Prostate gland (tissue), 2 donors: ENCODE measurements at regions not wholly inside any gene's neighbourhood (a gene's known extent, or its start where the extent isn't known, plus 50 kb on each side); places are given as distances from the start of the nearest gene placed in this dataset.
"Not testable (repeated sequence)": the region's sequence is repeated elsewhere in the genome, so short reads cannot be mapped to it uniquely, and the experiment has no call there.

ENCODE experiments used
- DNase-seq: peaks from one replicate; pipeline ENCODE4 v3.0.0-alpha.2; 2019; ENCODE audit warnings: low spot score
- H3K27ac ChIP-seq, 2 donors: fragments of 200-600 bp; sonication (generic); 2 replicates each; pipeline ENCODE4 v1.5.1; 2017 to 2019
- H3K27me3 ChIP-seq: fragments of 200-600 bp; sonication (generic); replicated peaks from 2 replicates; pipeline ENCODE4 v1.5.1; 2019; ENCODE audit not compliant: insufficient read depth
- H3K36me3 ChIP-seq, 2 donors: fragments of 200-600 bp; sonication (generic); 1 replicate in 1 of 2; 2 replicates in 1 of 2; pipeline versions ENCODE4 v1.5.1 to v1.8.1; 2017 to 2019
- H3K4me1 ChIP-seq: fragments of 200-600 bp; sonication (generic); replicated peaks from 2 replicates; pipeline ENCODE4 v1.5.1; 2019
- H3K4me3 ChIP-seq, 2 donors: fragments of 200-600 bp; sonication (generic); 2 replicates each; pipeline ENCODE4 v1.5.1; 2017 to 2019
- H3K9me3 ChIP-seq: fragments of 200-600 bp; sonication (generic); 2 replicates; pipeline ENCODE4 v1.5.1; 2017
- CTCF ChIP-seq, 4 experiments: fragments of 200-600 bp in 2 of 4; fragments of 450-650 bp in 2 of 4; sonication (generic) in 2 of 4; IDR thresholded peaks; 1 replicate in 3 of 4; 2 replicates in 1 of 4; pipeline ENCODE4 v1.5.1; 2016 to 2019; ENCODE audit warnings: antibody characterized with exemption in 4 of 4, mild to moderate bottlenecking in 2 of 4, moderate library complexity in 2 of 4
- POLR2A ChIP-seq: fragments of 450-650 bp; IDR thresholded peaks from one replicate; pipeline ENCODE4 v1.6.1; 2016; ENCODE audit warnings: antibody characterized with exemption, mild to moderate bottlenecking
- POLR2AphosphoS5 ChIP-seq: sonication (generic); formaldehyde crosslinking; IDR thresholded peaks from one replicate; pipeline ENCODE4 v1.6.1; 2017; ENCODE audit warnings: antibody characterized with exemption
- WGBS: methylation state at CpG from one replicate; pipeline ENCODE4 v1.1.5; 2018; 5-methylcytosine and 5-hydroxymethylcytosine counted together
- intact Hi-C: fragments of 100-400 bp; cut with DNase I; formaldehyde crosslinking; loops from one replicate; pipeline ENCODE4 v1.14.2; 2022

DNA sequence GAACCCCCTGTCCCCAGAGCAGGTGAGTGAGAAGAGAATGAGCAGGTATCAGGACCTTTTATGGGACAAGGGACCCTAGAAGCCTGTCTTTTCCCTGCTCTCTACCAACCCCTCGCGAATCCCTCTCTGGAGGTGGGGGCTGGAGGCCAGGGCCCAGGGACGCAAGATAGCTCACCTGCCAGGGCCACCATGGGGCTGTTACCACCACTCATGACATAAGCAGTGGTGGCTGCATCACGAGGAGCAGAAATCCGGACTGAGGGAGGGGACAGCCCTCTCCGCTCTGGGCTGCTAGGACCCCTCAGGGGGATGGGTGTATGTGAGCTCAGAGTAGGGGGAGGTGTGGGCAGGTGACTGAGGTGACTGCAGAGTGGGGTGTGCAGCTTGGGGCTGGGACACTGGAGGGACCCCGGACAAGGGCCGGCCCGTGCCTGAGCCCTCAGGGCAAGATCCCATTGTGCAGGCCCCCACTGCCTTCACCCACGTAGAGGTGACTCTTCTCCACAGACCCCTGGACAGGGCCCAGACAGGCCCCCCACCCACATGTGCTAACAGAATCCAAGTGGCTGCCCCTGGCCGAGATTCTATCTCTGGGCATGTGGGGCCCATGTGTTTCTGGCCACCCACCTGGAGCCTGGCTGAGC lies 190.6 kb downstream of the TBC1D2B start:
- Histone ChIP-seq H3K4me3 (no peak overlapping the region), H3K9me3 (no peaks in the 10 kb centered on the region), H3K4me1 (no peaks in the 10 kb centered on the region), H3K27me3 (no peaks in the 10 kb centered on the region), H3K27ac (no peak overlapping the region), H3K36me3 (no peaks in the 10 kb centered on the region)
- no peak for DNase-seq
- intact Hi-C loops, result no loop called here
- 98% methylated on average over 11 of the region's 11 CpGs for WGBS
- TF ChIP-seq POLR2A, result no peak
- no peak for TF ChIP-seq POLR2AphosphoS5
- no peak for TF ChIP-seq CTCF (IDR thresholded peaks at IDR 0.05)

DNA sequence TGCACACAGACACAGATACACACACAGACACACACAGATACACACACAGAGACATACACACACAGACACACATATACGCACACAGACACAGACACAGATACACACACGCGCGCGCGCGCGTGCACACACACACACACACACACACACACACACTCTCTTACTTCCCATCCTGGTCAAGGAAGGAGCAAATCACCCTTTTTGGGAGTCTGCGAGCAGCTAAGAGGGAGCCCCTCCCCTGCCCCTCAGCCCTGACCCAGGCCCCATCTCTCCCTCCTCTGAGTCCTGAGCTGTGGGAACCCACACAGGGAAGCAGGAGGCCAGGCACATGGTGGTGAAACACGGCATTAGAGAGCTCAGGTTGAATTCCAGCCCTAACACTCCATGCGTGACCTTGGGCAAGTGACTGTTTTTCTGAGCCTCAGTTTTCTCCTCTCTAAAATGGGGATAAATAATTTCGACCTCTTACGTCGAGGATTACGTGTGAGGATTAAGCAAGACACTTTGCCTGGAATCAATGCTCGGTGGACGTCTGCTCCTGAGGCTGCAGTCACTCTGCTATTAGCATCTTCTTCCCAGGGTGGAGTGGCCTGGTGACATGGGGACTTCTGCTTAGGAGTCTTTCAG lies 191.5 kb downstream of the TBC1D2B start:
- H3K9me3 ChIP-seq, DNase-seq, H3K36me3 ChIP-seq, intact Hi-C loops, H3K4me3 ChIP-seq, H3K27ac ChIP-seq, H3K4me1 ChIP-seq, H3K27me3 ChIP-seq: not testable (repeated sequence)
- 97% methylated on average over 17 of the region's 17 CpGs for WGBS

DNA sequence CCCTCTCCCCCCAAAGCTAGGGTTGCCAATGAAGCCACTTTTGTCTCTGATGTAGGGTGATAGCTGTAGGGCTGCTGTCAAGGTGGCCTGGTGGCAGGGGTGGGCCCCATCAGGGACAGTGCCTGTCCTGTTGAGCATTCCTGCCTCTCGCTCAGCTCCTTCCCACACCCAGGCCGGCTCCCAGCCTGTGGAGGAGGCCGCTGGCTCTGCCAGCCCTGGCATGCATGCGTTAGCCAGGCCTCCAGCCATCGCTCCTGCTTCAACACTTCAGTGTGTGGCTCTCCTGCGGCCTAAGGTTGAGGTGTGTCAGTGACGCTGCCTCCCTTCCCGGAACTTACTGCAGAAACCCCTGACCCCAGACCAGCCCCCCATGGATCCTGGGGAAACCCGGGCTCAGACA lies 194.5 kb downstream of the TBC1D2B start:
- H3K4me1 ChIP-seq, H3K27me3 ChIP-seq, DNase-seq, H3K9me3 ChIP-seq, intact Hi-C loops, H3K27ac ChIP-seq, H3K36me3 ChIP-seq, H3K4me3 ChIP-seq: not testable (repeated sequence)
- no CpG with 5 or more reads among the region's 9 CpGs for WGBS

DNA sequence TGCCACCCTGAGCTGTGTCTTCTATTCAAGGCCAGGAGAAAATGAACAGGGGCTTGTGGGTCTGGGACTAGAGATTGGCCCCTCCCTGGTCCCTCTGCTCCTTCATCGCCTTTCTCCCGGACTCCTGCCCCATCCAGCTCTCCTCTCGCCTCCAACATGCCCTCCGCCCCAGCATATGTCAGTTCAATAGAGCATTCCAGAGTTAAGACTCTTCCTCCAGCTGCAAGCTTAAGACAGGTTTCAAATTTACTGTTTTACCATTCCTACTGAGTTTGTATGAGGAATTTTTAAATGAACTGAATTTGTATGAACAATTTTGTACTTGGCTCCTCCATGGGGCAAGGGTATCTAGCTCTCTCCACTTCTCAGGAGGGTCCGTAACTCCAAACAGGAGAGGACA lies 195.6 kb downstream of the TBC1D2B start:
- Histone ChIP-seq H3K36me3 (no peaks in the 10 kb centered on the region), H3K27me3 (no peaks in the 10 kb centered on the region), H3K27ac (no peak overlapping the region), H3K4me1 (no peaks in the 10 kb centered on the region), H3K4me3 (no peak overlapping the region), H3K9me3 (no peaks in the 10 kb centered on the region)
- no peak for DNase-seq
- TF ChIP-seq POLR2A, result no peak
- TF ChIP-seq CTCF (IDR thresholded peaks at IDR 0.05), result no peak
- TF ChIP-seq POLR2AphosphoS5, result no peak
- WGBS, result 85% methylated on average over 5 of the region's 5 CpGs
- intact Hi-C loops, result no loop called here

GRCh38 chr15:77881535-77881934 lies 196.0 kb downstream of the TBC1D2B start:
- H3K9me3 ChIP-seq, H3K4me3 ChIP-seq, H3K27ac ChIP-seq, H3K36me3 ChIP-seq, H3K4me1 ChIP-seq, DNase-seq, intact Hi-C loops, H3K27me3 ChIP-seq: not testable (repeated sequence)
- 55% methylated on average over 16 of the region's 16 CpGs for whole genome bisulfite sequencing

DNA sequence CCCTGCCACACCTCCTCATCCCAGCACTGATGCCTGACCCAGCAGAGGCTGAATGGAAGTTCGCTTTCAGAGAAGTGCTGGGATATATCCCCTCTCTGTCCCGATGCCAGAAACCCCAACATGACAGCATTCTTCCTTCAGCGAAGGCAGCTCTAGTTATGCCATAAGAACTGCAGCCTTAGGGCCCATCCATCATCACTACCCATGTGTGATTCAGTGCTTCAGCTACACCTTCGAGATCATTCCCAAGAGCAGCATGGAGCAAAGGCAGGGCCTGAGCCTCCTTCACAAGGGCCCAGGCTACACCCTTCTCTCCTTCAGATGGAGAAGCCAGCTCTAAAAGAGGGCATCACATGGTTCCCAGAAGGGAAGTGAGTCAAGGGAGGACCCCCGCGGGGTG lies 198.0 kb downstream of the TBC1D2B start:
- H3K27me3 ChIP-seq, intact Hi-C loops, DNase-seq, H3K27ac ChIP-seq, H3K4me3 ChIP-seq, H3K4me1 ChIP-seq, H3K36me3 ChIP-seq, H3K9me3 ChIP-seq: not testable (repeated sequence)
- WGBS, result 98% methylated on average over 4 of the region's 6 CpGs

DNA sequence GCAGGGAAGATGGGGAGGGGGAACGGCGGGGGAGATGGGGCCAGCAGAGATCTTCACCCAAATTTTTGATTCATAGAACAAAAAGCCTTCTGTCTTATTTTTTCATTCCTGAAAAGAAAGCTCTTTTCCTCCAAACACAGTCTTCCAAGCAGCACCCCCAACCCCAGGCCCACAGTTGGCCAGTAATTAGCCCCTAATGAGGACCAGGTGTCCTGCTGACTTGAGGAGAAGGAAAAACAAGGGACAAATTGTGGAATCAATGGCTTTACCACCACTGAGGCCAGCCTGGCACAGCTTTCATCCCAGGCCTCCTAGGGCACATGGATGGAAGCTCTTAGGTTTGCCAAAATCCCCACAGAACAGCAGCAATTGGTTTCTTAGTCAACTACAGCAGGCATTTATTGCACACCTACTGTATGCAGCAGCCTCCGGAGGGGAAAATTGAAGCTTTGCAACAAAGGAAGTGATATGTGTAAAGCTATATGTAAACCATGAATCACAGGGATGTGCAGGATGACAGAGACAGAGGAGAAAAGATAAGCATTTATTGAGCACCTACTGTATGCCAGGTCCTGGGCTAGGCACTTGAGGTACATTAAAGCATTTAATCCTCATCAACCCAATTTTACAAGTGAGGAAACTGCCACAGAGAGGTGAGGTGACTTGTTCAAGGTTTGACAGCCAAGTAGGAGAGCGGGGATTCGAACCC lies 199.5 kb downstream of the TBC1D2B start:
- 77% methylated on average over 5 of the region's 5 CpGs for WGBS
- intact Hi-C loops, result no loop called here
- H3K4me1 ChIP-seq, result no peaks in the 10 kb centered on the region
- H3K9me3 ChIP-seq, result no peaks in the 10 kb centered on the region
- no peak overlapping the region for H3K4me3 ChIP-seq
- DNase-seq, result no peak
- no peaks in the 10 kb centered on the region for H3K27me3 ChIP-seq
- no peaks in the 10 kb centered on the region for H3K36me3 ChIP-seq
- no peak overlapping the region for H3K27ac ChIP-seq
- no peak for TF ChIP-seq CTCF (IDR thresholded peaks at IDR 0.05)
- no peak for TF ChIP-seq POLR2A
- no peak for TF ChIP-seq POLR2AphosphoS5

DNA sequence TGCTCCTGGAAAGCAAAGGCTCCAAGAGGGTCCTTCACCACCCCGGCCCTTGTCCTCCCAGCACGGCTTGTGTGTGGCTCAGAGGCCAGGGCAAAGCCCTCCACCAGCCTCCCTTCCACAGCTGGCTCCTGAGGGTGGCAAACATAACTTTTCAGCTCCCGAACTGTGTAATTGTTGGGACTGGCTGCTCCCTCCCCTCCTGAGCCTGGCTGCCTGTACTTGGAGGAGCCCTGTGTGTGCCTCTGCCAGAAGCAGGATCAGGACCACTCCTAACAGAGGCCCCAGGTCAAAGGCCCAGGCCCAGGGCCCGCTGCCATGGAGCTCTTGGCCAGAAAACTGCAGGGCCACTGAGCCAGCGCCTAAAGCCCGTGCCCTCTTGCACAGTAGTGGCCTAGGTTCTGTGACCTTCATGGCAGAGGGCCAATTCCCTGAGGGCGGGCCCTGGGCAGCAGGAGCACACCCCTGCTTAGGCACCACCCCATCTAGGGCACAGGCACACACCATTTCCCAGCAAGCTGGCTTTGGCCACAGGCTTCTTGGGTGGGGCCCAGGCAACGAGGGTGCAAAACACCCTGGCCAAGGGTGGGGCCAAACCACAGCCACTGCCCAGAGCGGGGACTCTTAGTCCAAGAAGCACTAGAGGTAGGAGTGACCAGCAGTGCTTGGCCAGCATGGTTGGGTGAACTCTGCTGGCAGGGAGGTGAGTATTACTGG lies 201.2 kb downstream of the TBC1D2B start:
- intact Hi-C loops, H3K27ac ChIP-seq, H3K36me3 ChIP-seq, DNase-seq, H3K27me3 ChIP-seq, H3K9me3 ChIP-seq, H3K4me1 ChIP-seq, H3K4me3 ChIP-seq: not testable (repeated sequence)
- 84% methylated on average over 3 of the region's 9 CpGs for WGBS
